8988T (cell line): ENCODE measurements at regions not wholly inside any gene's neighbourhood (a gene's known extent, or its start where the extent isn't known, plus 50 kb on each side); places are given as distances from the start of the nearest gene placed in this dataset.

Experiments
- DNase-seq: peaks from one replicate; pipeline ENCODE4 v3.0.0; 2011

DNA sequence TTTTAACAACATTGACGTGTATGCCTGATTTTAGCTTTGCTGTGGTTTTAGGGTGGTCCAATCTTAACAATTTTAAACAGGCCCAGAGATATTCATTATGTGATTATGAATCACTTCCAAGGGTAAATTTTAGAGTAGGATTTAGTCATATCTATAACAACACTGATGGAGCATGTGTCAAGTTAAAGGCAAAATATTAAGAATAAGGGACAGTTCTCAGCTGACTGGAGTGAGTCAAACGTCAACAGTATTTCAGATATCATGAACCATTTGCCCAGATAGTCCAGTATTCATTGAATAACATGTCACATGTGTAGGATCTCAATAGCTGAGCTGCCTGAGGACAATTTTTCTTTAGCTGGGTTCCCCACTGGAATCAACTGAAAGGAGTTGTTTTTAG, 61.3 kb upstream of the VCX2 start:
- DNase-seq = no peak

- no peak for DNase-seq
Measured at GRCh38 chrX:8233091-8233490, 62.0 kb upstream of the VCX2 start.

GRCh38 chrX:8235026-8235425, 64.0 kb upstream of the VCX2 start:
- no peak for DNase-seq

DNA sequence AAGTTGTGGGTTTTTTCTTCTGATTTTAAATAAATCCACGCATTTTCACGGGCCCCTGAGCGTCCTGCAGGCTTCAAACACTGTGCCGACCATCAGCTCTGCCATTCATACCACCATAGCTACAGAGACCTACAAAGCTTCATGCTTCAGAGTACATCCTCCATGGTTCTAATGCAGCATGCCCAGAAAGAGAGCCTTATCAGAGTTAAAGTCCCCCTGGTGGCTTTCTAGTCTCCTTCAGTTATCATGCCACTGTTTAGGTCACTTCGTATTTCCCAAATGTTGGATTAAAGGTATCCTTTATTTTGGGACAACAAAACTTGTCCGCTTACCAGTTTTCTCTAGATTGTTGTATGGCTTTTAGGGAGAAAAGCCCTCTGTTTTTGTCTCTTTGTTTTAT, 66.7 kb upstream of the VCX2 start:
- no peak for DNase-seq

GRCh38 chrX:8242431-8243020, 71.5 kb upstream of the VCX2 start:
- DNase-seq = no peak

DNA sequence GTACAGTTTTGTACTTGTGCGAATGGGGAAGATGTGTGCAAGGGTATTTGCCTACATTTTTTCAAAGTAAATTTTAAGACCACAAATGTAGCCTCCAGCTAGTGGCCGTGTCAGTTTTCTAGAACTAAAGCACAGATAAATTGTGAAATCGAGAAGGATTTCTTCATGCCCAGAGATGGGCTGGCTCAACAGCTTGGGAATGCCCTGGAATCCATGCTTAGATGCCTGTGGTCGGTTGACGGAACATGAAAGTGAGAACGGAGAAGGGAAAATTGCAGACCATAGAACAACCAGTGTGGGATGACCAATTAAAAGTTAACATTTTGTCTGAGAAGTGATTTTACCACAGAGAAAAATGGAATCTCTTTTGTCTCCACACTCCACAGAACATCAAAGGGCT, 73.2 kb upstream of the VCX2 start:
- no peak for DNase-seq

GRCh38 chrX:8245411-8245810, 74.3 kb upstream of the VCX2 start:
- no peak for DNase-seq

- DNase-seq = no peak
Measured at GRCh38 chrX:8253096-8253495, 82.0 kb upstream of the VCX2 start.

- DNase-seq = no peak
Measured at GRCh38 chrX:8254401-8254800, 83.3 kb upstream of the VCX2 start.

GRCh38 chrX:8272821-8273220, 101.8 kb upstream of the VCX2 start:
- no peak for DNase-seq

DNA sequence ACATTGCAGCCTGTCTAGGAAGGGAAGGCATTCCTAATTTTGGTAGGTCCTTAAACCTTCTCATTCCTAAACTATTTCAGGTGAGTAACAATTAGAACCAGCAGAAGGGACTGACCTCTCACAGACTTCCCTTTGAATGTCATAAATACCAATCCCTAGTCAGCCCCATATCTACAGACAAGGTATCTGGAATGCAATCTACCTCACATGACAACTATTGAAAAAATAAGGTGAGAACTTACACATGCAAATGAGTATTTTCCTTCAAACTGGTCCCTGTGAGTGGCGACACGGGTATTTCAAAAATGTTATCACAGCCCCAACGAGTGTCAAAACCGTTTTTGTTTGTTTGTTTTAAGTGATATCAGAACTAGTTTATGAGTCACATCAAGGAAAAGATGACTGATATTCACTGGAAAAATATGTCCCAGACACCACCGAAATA, 102.4 kb upstream of the VCX2 start:
- DNase-seq = no peak

DNA sequence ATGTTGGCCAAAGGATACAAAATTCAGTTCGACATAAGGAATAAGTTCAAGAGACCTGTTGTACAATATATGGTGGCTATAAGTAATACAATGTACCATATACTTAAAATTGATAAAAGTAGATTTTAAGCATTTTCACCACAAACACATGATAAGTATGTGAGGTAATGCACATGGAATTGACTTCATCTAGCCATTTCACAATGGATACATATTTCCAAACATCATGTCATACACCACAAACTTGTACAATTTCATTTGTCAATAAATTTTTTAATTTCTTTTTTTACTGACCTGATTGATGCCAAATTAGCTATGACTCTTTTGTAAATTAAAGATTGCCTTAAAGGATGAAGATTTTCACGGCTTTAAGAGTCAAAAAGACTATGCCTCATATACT, 103.1 kb upstream of the VCX2 start:
- no peak for DNase-seq

DNA sequence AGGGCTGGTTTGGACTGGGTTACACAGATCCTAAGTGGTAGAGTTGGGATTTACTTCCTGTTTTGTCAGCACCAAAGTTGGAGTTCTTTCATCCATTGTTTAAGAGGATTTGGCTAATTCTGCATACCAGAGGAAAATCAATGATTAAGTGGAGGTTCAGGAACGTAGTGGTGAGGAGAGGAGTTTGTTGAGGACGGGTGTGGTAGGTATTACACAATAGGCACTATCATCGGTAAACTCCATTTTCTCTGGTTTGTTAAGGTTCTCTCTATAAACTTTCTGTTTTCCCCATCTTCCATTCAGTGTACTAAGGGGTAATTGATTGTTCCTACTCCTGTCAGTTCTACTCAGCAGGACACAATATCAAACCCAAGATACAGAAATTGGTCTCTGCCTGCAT, 107.5 kb upstream of the VCX2 start:
- no peak for DNase-seq

- DNase-seq = no peak
Measured at GRCh38 chrX:8279323-8279722, 108.3 kb upstream of the VCX2 start.

DNA sequence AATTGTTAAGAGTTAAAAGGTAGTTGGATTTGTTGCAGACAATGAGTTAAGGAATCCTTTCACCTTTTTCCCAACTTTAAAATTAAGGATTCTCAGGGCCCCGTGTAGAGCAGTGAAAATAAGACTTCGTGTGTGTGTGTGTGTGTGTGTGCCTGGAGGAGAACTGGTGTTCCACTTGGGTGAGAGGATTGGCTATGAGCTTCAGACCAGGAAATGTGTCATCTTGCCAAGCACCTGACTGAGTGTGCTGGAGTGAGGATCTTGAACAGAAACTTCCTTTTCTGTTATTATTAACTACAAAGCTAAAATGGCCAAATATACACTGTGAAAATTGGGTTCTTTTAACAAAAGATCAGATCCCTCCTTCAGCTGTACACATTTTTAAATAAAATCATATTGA, 113.1 kb upstream of the VCX2 start:
- DNase-seq = no peak

DNA sequence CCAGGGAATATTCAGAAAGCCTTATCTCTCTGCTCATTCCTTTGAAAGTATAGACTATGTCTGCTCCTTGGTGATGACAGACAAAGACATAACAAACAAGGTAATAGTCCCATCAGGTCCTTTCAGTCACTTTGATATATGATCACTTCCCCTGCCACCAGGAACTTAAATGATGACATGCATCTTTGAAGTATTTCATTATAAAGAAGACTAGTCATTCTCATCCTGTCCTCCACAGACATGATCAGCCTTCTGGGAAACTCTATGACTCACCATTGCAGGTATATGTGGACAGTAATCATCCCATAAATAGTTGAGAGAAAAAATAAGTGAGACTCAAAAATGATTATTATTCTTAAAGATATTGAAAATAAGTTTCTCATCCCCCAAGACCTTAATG, 117.5 kb upstream of the VCX2 start:
- no peak for DNase-seq

GRCh38 chrX:8289523-8289922, 118.5 kb upstream of the VCX2 start:
- no peak for DNase-seq

GRCh38 chrX:8297766-8298165, 126.7 kb upstream of the VCX2 start:
- DNase-seq = no peak

DNA sequence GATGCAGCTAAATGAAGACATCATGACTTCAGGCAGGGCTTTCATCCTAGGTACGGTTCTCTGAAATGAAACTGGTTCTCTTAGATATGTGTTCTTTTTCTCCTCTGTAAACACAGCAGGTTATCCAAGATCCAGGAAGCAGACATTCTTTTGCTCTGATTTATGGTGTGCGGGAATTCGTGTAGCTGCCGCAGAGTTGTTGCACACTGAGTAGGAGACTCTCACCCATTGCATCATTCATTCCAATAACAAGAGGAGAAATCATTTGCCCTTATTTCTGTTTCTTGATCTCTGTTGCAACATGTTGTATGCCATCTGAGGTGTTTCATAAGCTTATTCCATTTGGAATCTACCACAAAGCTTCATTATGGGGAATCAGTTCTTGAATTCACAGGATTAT, 133.6 kb upstream of the VCX2 start:
- DNase-seq = no peak

DNA sequence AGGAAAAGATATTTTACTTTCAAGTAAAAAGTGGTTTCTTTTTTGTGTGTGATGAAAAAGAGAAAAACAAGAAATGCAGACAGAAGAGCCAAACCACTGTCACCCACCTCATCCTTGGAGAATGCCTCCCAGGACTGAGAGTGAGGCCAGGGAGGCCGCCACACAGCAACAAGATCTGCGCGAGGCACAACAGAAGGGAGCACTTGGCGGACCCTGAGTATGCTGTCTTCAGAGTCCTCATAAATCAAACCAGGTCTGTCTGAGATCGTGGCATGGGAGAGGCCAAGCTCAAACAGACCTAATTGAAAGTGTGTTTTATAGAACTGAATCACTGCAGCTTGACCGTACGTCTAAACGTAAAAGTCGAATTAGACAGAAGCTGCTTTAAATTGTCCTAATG, 134.3 kb upstream of the VCX2 start:
- DNase-seq = no peak

DNA sequence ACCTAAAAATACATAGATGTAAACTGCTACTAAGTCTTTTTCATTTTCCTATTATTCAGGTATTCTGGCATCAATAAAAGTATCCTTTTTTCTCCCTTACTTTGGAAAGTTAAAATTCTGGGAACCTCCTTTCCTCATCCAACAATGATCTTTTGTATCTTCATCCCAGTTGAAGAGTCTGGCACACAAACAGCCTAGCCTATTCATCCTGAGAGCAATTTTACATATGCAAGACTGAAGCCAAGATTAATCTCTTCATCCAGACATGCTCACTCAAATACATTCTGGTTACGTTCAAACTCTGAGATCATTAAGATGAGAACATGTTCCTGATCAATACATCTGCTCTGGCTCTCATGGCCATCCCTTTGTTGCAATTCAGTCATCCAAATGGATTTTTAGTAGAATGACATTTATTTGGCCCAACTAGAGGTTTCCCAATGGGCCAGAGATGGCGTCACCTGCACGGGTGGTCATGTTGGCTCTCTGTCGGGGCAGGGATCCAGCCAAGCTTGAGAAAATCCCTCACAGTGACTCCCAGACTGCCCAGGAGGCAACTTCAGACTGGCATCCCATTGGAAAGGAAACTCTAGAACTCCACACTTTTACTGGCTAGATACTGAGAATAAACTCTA, 135.3 kb upstream of the VCX2 start:
- DNase-seq = no peak

DNA sequence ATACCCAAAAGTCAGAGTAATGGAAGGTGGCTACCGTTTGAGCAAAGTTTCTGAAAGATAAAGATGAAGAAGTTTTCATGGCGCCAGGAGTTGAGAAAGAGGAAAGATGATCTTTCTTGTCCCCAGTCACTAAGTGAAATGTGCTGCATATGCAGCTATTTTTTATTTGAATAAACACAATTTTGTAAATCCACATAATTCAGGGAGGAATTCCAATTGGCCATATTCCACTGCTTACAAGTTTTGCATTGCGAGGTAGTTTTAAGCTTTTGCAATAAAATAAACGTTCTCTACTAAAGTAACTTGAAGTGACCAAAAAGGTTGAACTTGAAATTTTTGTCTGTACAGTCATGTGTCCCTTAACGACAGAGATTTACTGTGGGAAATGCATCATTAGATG, 139.3 kb upstream of the VCX2 start:
- DNase-seq = no peak

DNA sequence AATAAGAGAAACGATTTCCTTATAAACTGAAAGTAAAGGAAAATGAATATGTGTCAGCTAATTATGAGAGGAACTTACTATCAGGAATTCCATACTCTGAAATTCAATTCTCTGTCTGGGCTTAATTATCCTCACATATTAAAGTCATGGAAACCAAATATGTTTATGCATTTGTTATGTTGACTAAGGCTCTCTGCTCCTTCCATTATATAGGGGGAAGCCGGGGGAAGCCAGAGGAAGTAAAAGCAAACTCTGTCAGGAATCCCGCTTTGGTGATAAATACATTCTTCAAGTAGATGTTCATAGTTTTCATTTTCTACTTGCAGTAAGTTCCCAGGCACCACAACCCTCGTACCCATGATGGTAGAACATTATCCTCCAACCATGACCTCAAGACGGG, 142.8 kb upstream of the VCX2 start:
- DNase-seq = no peak

DNA sequence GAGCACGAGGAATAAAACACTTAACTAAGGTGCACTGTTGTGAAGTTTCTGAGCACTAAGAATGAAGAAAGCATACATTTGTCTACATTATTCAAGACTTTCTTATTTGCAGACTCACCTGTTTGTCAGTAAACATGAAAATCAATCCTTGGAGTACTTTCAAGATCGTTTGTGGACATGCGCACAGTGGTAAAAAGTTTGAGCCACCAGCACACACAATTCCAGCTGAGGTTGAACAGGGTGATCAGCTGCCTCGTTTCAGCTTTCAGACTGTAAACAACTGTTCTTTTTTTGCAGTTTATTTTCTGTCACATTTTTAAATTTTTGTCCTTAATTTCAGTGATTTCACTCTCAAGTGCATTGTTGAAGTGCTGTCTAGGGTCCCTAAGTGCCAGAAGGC, 143.8 kb upstream of the VCX2 start:
- no peak for DNase-seq

DNA sequence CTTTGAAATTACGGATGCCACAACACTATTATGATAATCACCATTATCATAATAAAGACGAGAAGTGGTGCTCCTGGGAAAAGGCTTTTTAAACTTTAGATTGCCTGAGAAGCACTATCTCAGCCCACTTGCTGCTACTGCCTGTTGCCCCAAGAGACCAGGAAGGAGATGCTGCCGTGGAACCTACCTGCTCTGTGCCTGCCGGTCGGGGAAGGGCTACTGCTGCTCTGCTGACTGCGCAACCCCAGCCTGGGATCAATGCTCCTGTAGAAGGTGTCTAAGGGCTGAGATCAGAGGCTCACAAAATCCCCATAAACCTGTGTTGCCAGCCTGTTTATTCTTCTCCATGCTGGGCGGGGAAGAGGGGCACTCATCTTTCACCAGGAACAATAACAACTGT, 145.3 kb upstream of the VCX3B start:
- DNase-seq = no peak
